H9 (cell line): ENCODE measurements at regions not wholly inside any gene's neighbourhood (a gene's known extent, or its start where the extent isn't known, plus 50 kb on each side); places are given as distances from the start of the nearest gene placed in this dataset.

Experiments used
- DNase-seq: peaks from one replicate; pipeline ENCODE4 v3.0.0-alpha.2; 2017
- H2AFZ ChIP-seq: one replicate; pipeline ENCODE4 v1.6.1; 2013; ENCODE audit warnings: mild to moderate bottlenecking, low read length, control low read depth, moderate library complexity
- H2AK5ac ChIP-seq: 2 replicates; pipeline ENCODE4 v1.6.1; 2013; ENCODE audit warnings: low read length, control low read depth, mixed read lengths; ENCODE audit not compliant: insufficient read length
- H2BK120ac ChIP-seq: one replicate; pipeline ENCODE4 v1.6.1; 2013; ENCODE audit warnings: low read depth, mild to moderate bottlenecking, low read length, control low read depth, inconsistent platforms; ENCODE audit not compliant: poor library complexity, severe bottlenecking
- H2BK12ac ChIP-seq: 2 replicates; pipeline ENCODE4 v1.6.1; 2013; ENCODE audit warnings: low read length, control low read depth, mixed read lengths, low read depth; ENCODE audit not compliant: insufficient read length
- H2BK15ac ChIP-seq: 2 replicates; pipeline ENCODE4 v1.6.1; 2013; ENCODE audit warnings: low read depth, low read length, control low read depth
- H2BK20ac ChIP-seq: one replicate; pipeline ENCODE4 v1.6.1; 2013; ENCODE audit warnings: low read depth, mild to moderate bottlenecking, low read length, control low read depth, inconsistent platforms; ENCODE audit not compliant: poor library complexity, severe bottlenecking
- H2BK5ac ChIP-seq: 2 replicates; pipeline ENCODE4 v1.6.1; 2013; ENCODE audit warnings: low read length, control low read depth, mixed read lengths; ENCODE audit not compliant: insufficient read length
- H3K14ac ChIP-seq: 2 replicates; pipeline ENCODE4 v1.6.1; 2013; ENCODE audit warnings: low read length, control low read depth; ENCODE audit not compliant: insufficient read depth
- H3K18ac ChIP-seq: 2 replicates; pipeline ENCODE4 v1.6.1; 2013; ENCODE audit warnings: low read depth, mild to moderate bottlenecking, mixed read lengths, low read length, control low read depth; ENCODE audit not compliant: insufficient read length
- H3K23ac ChIP-seq: 2 replicates; pipeline ENCODE4 v1.6.1; 2013; ENCODE audit warnings: low read length, control low read depth, mixed read lengths, low read depth; ENCODE audit not compliant: insufficient read length
- H3K23me2 ChIP-seq: 2 replicates; pipeline ENCODE4 v1.6.1; 2013; ENCODE audit warnings: low read depth, mild to moderate bottlenecking, mixed read lengths, low read length, control low read depth; ENCODE audit not compliant: insufficient read length, poor library complexity, severe bottlenecking
- H3K27ac ChIP-seq: 2 replicates; pipeline ENCODE4 v1.5.1; 2013; ENCODE audit warnings: low read length, control low read depth, mixed read lengths, low read depth; ENCODE audit not compliant: insufficient read length
- H3K27me3 ChIP-seq: 2 replicates; pipeline ENCODE4 v1.6.1; 2013; ENCODE audit warnings: low read length, control low read depth, inconsistent platforms; ENCODE audit not compliant: insufficient read depth
- H3K4ac ChIP-seq: 2 replicates; pipeline ENCODE4 v1.6.1; 2013; ENCODE audit warnings: low read depth, mild to moderate bottlenecking, control low read depth, inconsistent platforms, low read length, moderate library complexity
- H3K4me1 ChIP-seq: 2 replicates; pipeline ENCODE4 v1.6.1; 2013; ENCODE audit warnings: low read length, control low read depth, inconsistent platforms; ENCODE audit not compliant: insufficient read depth
- H3K4me2 ChIP-seq: 2 replicates; pipeline ENCODE4 v1.6.1; 2013; ENCODE audit warnings: low read length, control low read depth, mixed read lengths; ENCODE audit not compliant: insufficient read length, insufficient read depth
- H3K56ac ChIP-seq: 2 replicates; pipeline ENCODE4 v1.6.1; 2013; ENCODE audit warnings: low read depth, mild to moderate bottlenecking, mixed read lengths, low read length, control low read depth; ENCODE audit not compliant: insufficient read length
- H3K79me1 ChIP-seq: 2 replicates; pipeline ENCODE4 v1.6.1; 2013; ENCODE audit warnings: low read depth, mild to moderate bottlenecking, moderate library complexity, low read length, control low read depth, inconsistent platforms; ENCODE audit not compliant: insufficient read depth, poor library complexity, severe bottlenecking
- H3K79me2 ChIP-seq: 2 replicates; pipeline ENCODE4 v1.6.1; 2013; ENCODE audit warnings: low read length, control low read depth, inconsistent platforms; ENCODE audit not compliant: insufficient read depth
- H3K9ac ChIP-seq: 2 replicates; pipeline ENCODE4 v1.6.1; 2013; ENCODE audit warnings: low read length, control low read depth, mixed read lengths; ENCODE audit not compliant: insufficient read length; ENCODE audit errors: extremely low read depth
- H3K9me3 ChIP-seq: one replicate; pipeline ENCODE4 v1.6.1; 2013; ENCODE audit warnings: low read depth, low read length, inconsistent platforms; ENCODE audit not compliant: control insufficient read depth
- H3T11ph ChIP-seq: one replicate; pipeline ENCODE4 v1.6.1; 2013; ENCODE audit warnings: mild to moderate bottlenecking, low read length, control low read depth, inconsistent platforms
- H4K20me1 ChIP-seq: one replicate; pipeline ENCODE4 v1.6.1; 2013; ENCODE audit not compliant: control insufficient read depth, insufficient read length, insufficient read depth
- H4K5ac ChIP-seq: 2 replicates; pipeline ENCODE4 v1.6.1; 2013; ENCODE audit warnings: low read depth, mild to moderate bottlenecking, mixed read lengths, low read length, control low read depth; ENCODE audit not compliant: insufficient read length
- H4K8ac ChIP-seq: replicated peaks from 2 replicates; pipeline ENCODE4 v1.6.1; 2013; ENCODE audit warnings: low read length, control low read depth, mixed read lengths, low read depth; ENCODE audit not compliant: insufficient read length
- H4K91ac ChIP-seq: 2 replicates; pipeline ENCODE4 v1.6.1; 2013; ENCODE audit warnings: low read depth, mild to moderate bottlenecking, moderate library complexity, mixed read lengths, low read length, control low read depth; ENCODE audit not compliant: insufficient read length
- H3K27ac Mint-ChIP-seq, 3 experiments: 2 replicates in 2 of 3; 3 replicates in 1 of 3; pipeline ENCODE4 v1.8.0; 2020 to 2021; ENCODE audit warnings: mixed read lengths in 3 of 3, mild to moderate bottlenecking in 1 of 3, moderate library complexity in 1 of 3
- H3K27me3 Mint-ChIP-seq: 2 replicates; pipeline ENCODE4 v1.8.0; 2021; ENCODE audit warnings: low read depth, mild to moderate bottlenecking, moderate library complexity, mixed read lengths
- H3K36me3 Mint-ChIP-seq, 3 experiments: 2 replicates in 2 of 3; 3 replicates in 1 of 3; pipeline ENCODE4 v1.8.0; 2020 to 2021; ENCODE audit warnings: low read depth in 3 of 3, mixed read lengths in 3 of 3; ENCODE audit not compliant: insufficient read depth in 1 of 3
- H3K4me1 Mint-ChIP-seq, 2 experiments: 2 replicates each; pipeline ENCODE4 v1.8.0; 2020; ENCODE audit warnings: mixed read lengths in 2 of 2
- H3K4me3 Mint-ChIP-seq, 2 experiments: 2 replicates in 1 of 2; 3 replicates in 1 of 2; pipeline ENCODE4 v1.8.0; 2020 to 2021; ENCODE audit warnings: mild to moderate bottlenecking in 2 of 2, mixed read lengths in 2 of 2, moderate library complexity in 1 of 2
- H3K9me3 Mint-ChIP-seq, 2 experiments: 2 replicates in 1 of 2; 3 replicates in 1 of 2; pipeline ENCODE4 v1.8.0; 2020; ENCODE audit warnings: mild to moderate bottlenecking in 2 of 2, mixed read lengths in 2 of 2, moderate library complexity in 1 of 2
- CTCF ChIP-seq: fragments of 200-600 bp; sonication (generic); conservative IDR thresholded peaks from 3 replicates; pipeline ENCODE4 v1.8.0; 2021; ENCODE audit warnings: antibody characterized with exemption, mild to moderate bottlenecking
- WGBS: extraction: QIAGEN DNeasy Blood & Tissue Kit; methylation state at CpG from one replicate; pipeline ENCODE4 v1.1.7; 2013; ENCODE audit warnings: missing lambda C conversion rate, low lambda C conversion rate, mixed read lengths; ENCODE audit not compliant: insufficient read length; ENCODE audit errors: extremely low coverage; 5-methylcytosine and 5-hydroxymethylcytosine counted together

DNA sequence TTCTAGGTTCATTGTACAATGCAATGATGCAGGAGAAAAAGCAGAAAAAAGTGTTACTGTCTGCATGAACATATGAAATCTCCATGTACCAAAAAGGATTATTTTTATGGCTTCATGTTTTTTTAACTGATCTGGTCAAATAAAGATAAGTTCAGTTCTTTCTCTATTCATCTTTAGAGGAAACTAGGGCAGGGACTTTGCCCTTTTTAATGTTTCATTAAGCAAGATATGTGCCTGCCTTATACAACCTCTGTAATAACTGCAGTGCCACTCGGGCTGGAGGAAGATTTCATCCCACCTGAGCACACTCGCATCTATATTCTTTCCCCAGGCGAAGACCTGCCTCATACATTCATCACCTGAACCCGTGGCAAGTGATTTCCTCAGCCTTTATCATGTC is 157.9 kb upstream of the DDX18 start:
- no peak overlapping the region for H2AK5ac ChIP-seq
- H3K27ac ChIP-seq: no peak overlapping the region
- no peak overlapping the region for H3K9ac ChIP-seq
- peaks cover 11 to 15% of the 10 kb centered on the region in 2 experiments for H3K4me1 Mint-ChIP-seq
- no peak overlapping the region for H3K27ac Mint-ChIP-seq
- H4K5ac ChIP-seq: no peak overlapping the region
- H3K23me2 ChIP-seq: no peaks in the 10 kb centered on the region
- H3K27me3 Mint-ChIP-seq: peaks cover 2% of the 10 kb centered on the region
- H3K79me1 ChIP-seq: no peaks in the 10 kb centered on the region
- H3K9me3 ChIP-seq: no peaks in the 10 kb centered on the region
- no peak overlapping the region for H2BK12ac ChIP-seq
- DNase-seq: no peak
- H3K4ac ChIP-seq: no peak overlapping the region
- no peaks in the 10 kb centered on the region for H3K79me2 ChIP-seq
- no peaks in the 10 kb centered on the region for H3K9me3 Mint-ChIP-seq
- H4K91ac ChIP-seq: no peak overlapping the region
- H3K14ac ChIP-seq: no peak overlapping the region
- H3K23ac ChIP-seq: no peak overlapping the region
- no peaks in the 10 kb centered on the region for H3K27me3 ChIP-seq
- no peak overlapping the region for H3K18ac ChIP-seq
- no peak overlapping the region for H2AFZ ChIP-seq
- no peak overlapping the region for H3K56ac ChIP-seq
- no peaks in the 10 kb centered on the region for H3K4me1 ChIP-seq
- no peaks in the 10 kb centered on the region for H4K20me1 ChIP-seq
- no peak overlapping the region for H3T11ph ChIP-seq
- H2BK15ac ChIP-seq: no peak overlapping the region
- H2BK5ac ChIP-seq: no peak overlapping the region
- no peak overlapping the region for H3K4me3 Mint-ChIP-seq
- no peak overlapping the region for H4K8ac ChIP-seq
- no peak overlapping the region for H2BK120ac ChIP-seq
- no peak for TF ChIP-seq CTCF
- WGBS: no CpG with 5 or more reads among the region's 4 CpGs
- no peaks in the 10 kb centered on the region for H3K36me3 Mint-ChIP-seq
- H3K4me2 ChIP-seq: no peak overlapping the region
- H2BK20ac ChIP-seq: no peak overlapping the region
